ENCODE measurements at regions not wholly inside any gene's neighbourhood (a gene's known extent, or its start where the extent isn't known, plus 50 kb on each side); places are given as distances from the start of the nearest gene placed in this dataset.

DNA sequence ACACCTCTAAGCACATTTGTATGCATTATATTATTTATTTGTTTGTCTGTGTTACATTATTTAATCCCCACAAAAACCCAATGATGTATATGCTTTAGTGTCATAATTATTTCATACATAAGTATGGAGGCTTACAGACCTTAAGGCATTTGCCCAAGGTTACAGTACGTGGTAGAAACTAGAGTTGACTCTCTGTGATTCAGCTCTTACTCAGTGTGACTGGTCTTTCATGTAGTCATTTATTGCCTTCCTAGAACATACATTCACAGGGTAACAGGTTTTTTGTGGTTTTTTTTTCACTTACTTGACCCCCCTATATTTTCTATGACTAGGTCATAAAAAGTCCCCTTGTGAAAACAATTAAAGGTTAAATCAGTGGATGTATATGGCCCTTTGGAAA, 566.8 kb downstream of the TFAP2A start:
- TF ChIP-seq, protein P1, sequence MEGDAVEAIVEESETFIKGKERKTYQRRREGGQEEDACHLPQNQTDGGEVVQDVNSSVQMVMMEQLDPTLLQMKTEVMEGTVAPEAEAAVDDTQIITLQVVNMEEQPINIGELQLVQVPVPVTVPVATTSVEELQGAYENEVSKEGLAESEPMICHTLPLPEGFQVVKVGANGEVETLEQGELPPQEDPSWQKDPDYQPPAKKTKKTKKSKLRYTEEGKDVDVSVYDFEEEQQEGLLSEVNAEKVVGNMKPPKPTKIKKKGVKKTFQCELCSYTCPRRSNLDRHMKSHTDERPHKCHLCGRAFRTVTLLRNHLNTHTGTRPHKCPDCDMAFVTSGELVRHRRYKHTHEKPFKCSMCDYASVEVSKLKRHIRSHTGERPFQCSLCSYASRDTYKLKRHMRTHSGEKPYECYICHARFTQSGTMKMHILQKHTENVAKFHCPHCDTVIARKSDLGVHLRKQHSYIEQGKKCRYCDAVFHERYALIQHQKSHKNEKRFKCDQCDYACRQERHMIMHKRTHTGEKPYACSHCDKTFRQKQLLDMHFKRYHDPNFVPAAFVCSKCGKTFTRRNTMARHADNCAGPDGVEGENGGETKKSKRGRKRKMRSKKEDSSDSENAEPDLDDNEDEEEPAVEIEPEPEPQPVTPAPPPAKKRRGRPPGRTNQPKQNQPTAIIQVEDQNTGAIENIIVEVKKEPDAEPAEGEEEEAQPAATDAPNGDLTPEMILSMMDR (conservative IDR thresholded peaks at IDR 0.05 in 1 of 2, IDR thresholded peaks at IDR 0.05 in 1 of 2; ENCODE audit: extremely low read depth in 1 of 2, insufficient read depth in 1 of 2, low read depth in 1 of 2, low read length in 2 of 2), result no peak
- no peak for TF ChIP-seq EZH2 (IDR thresholded peaks at IDR 0.05; ENCODE audit: borderline replicate concordance, low read length)

Measured in mammary epithelial cell (primary cell).